ENCODE measurements at regions not wholly inside any gene's neighbourhood (a gene's known extent, or its start where the extent isn't known, plus 50 kb on each side); places are given as distances from the start of the nearest gene placed in this dataset.

- Histone ChIP-seq H3K4me3 (ENCODE audit: low read depth, low read length) (no peak overlapping the region), H3K27ac (ENCODE audit: extremely low read depth, low read depth, low read length) (no peak overlapping the region), H3K36me3 (ENCODE audit: control insufficient read depth in 2 of 2, insufficient read depth in 1 of 2, low read length in 2 of 2) (no peaks in the 10 kb centered on the region), H3K4me1 (ENCODE audit: control insufficient read depth, insufficient read depth, low read length) (peaks cover under 1% of the 10 kb centered on the region; the same call in 1 of the 2 replicates), H3K9me3 (ENCODE audit: control insufficient read depth, insufficient read depth, low read depth, low read length) (no peaks in the 10 kb centered on the region)
- TF ChIP-seq KLF16 (tag by site-specific recombination; IDR thresholded peaks at IDR 0.05) (no peak), IKZF3 (tag by site-specific recombination; IDR thresholded peaks at IDR 0.05) (no peak), ZNF223 (tag by site-specific recombination; IDR thresholded peaks at IDR 0.05) (no peak), SETDB1 (IDR thresholded peaks at IDR 0.05; ENCODE audit: insufficient read length, low read length) (no peak), SP7 (tag by site-specific recombination; IDR thresholded peaks at IDR 0.05) (no peak), ZSCAN16 (tag by site-specific recombination; IDR thresholded peaks at IDR 0.05) (no peak), ZNF621 (tag by site-specific recombination; IDR thresholded peaks at IDR 0.05) (no peak), ZNF571 (tag by site-specific recombination; IDR thresholded peaks at IDR 0.05) (no peak), HOXD13 (CRISPR knock-in tag; IDR thresholded peaks at IDR 0.05; ENCODE audit: borderline replicate concordance) (no peak), KLF7 (tag by site-specific recombination; IDR thresholded peaks at IDR 0.05; ENCODE audit: borderline replicate concordance) (no peak), ZFHX2 (tag by site-specific recombination; conservative IDR thresholded peaks at IDR 0.05) (no peak), ZNF530 (tag by site-specific recombination; IDR thresholded peaks at IDR 0.05; ENCODE audit: low read depth) (no peak), GFI1B (tag by site-specific recombination; IDR thresholded peaks at IDR 0.05) (no peak), ZNF354C (tag by site-specific recombination; IDR thresholded peaks at IDR 0.05; ENCODE audit: borderline replicate concordance, low read depth) (no peak)
- TF ChIP-seq, protein P1, sequence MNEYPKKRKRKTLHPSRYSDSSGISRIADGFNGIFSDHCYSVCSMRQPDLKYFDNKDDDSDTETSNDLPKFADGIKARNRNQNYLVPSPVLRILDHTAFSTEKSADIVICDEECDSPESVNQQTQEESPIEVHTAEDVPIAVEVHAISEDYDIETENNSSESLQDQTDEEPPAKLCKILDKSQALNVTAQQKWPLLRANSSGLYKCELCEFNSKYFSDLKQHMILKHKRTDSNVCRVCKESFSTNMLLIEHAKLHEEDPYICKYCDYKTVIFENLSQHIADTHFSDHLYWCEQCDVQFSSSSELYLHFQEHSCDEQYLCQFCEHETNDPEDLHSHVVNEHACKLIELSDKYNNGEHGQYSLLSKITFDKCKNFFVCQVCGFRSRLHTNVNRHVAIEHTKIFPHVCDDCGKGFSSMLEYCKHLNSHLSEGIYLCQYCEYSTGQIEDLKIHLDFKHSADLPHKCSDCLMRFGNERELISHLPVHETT (tag by site-specific recombination; IDR thresholded peaks at IDR 0.05), result no peak
- TF ChIP-seq, protein P2, sequence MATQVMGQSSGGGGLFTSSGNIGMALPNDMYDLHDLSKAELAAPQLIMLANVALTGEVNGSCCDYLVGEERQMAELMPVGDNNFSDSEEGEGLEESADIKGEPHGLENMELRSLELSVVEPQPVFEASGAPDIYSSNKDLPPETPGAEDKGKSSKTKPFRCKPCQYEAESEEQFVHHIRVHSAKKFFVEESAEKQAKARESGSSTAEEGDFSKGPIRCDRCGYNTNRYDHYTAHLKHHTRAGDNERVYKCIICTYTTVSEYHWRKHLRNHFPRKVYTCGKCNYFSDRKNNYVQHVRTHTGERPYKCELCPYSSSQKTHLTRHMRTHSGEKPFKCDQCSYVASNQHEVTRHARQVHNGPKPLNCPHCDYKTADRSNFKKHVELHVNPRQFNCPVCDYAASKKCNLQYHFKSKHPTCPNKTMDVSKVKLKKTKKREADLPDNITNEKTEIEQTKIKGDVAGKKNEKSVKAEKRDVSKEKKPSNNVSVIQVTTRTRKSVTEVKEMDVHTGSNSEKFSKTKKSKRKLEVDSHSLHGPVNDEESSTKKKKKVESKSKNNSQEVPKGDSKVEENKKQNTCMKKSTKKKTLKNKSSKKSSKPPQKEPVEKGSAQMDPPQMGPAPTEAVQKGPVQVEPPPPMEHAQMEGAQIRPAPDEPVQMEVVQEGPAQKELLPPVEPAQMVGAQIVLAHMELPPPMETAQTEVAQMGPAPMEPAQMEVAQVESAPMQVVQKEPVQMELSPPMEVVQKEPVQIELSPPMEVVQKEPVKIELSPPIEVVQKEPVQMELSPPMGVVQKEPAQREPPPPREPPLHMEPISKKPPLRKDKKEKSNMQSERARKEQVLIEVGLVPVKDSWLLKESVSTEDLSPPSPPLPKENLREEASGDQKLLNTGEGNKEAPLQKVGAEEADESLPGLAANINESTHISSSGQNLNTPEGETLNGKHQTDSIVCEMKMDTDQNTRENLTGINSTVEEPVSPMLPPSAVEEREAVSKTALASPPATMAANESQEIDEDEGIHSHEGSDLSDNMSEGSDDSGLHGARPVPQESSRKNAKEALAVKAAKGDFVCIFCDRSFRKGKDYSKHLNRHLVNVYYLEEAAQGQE (tag by site-specific recombination; IDR thresholded peaks at IDR 0.05), result no peak
- TF ChIP-seq, protein P3, sequence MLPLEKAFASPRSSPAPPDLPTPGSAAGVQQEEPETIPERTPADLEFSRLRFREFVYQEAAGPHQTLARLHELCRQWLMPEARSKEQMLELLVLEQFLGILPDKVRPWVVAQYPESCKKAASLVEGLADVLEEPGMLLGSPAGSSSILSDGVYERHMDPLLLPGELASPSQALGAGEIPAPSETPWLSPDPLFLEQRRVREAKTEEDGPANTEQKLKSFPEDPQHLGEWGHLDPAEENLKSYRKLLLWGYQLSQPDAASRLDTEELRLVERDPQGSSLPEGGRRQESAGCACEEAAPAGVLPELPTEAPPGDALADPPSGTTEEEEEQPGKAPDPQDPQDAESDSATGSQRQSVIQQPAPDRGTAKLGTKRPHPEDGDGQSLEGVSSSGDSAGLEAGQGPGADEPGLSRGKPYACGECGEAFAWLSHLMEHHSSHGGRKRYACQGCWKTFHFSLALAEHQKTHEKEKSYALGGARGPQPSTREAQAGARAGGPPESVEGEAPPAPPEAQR (tag by site-specific recombination; IDR thresholded peaks at IDR 0.05), result no peak
- TF ChIP-seq, protein P4, sequence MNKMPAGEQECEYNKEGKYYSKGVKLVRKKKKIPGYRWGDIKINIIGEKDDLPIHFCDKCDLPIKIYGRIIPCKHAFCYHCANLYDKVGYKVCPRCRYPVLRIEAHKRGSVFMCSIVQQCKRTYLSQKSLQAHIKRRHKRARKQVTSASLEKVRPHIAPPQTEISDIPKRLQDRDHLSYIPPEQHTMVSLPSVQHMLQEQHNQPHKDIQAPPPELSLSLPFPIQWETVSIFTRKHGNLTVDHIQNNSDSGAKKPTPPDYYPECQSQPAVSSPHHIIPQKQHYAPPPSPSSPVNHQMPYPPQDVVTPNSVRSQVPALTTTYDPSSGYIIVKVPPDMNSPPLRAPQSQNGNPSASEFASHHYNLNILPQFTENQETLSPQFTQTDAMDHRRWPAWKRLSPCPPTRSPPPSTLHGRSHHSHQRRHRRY (tag by site-specific recombination; IDR thresholded peaks at IDR 0.05), result no peak
- POLR2A ChIA-PET, result no interaction called here
- CTCF ChIA-PET, result no interaction called here
These were observed 67.8 kb downstream of the TMEM100 start for GRCh38 chr17:55654821-55655220.

DNA sequence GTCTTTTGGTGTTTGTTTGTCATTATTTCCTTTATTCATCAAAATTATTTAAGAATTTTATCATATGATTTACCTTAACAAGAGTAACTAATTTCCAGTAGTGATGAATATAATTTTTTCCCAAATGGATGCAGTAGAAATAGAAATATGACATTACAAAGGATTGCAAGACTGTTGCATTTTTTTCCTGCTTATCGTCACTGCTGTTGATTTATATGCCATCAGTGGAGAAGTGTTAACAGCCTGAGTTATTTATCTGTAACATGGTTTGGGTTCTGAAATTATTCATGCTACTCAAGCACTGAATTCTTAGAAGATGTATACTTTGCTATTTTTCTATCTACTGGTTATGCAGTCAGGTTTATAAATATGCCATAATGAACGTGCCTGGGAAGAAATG lies 68.6 kb downstream of the TMEM100 start:
- TF ChIP-seq ZNF792 (tag by site-specific recombination; IDR thresholded peaks at IDR 0.05) (no peak), ZFP41 (tag by site-specific recombination; IDR thresholded peaks at IDR 0.05; ENCODE audit: borderline replicate concordance) (no peak), ZNF626 (tag by site-specific recombination; IDR thresholded peaks at IDR 0.05) (no peak), ZSCAN23 (tag by site-specific recombination; IDR thresholded peaks at IDR 0.05) (no peak), ZNF433 (tag by site-specific recombination; IDR thresholded peaks at IDR 0.05; ENCODE audit: low read depth) (no peak), ZNF521 (tag by site-specific recombination; IDR thresholded peaks at IDR 0.05) (no peak), ZNF292 (tag by site-specific recombination; IDR thresholded peaks at IDR 0.05; ENCODE audit: borderline replicate concordance, low read depth) (no peak)
- Histone ChIP-seq H3K4me3 (ENCODE audit: low read depth, low read length) (no peak overlapping the region), H3K4me1 (ENCODE audit: control insufficient read depth, insufficient read depth, low read length) (no peaks in the 10 kb centered on the region), H3K27ac (ENCODE audit: extremely low read depth, low read depth, low read length) (no peak overlapping the region), H3K36me3 (ENCODE audit: control insufficient read depth in 2 of 2, insufficient read depth in 1 of 2, low read length in 2 of 2) (no peaks in the 10 kb centered on the region), H3K9me3 (ENCODE audit: control insufficient read depth, insufficient read depth, low read depth, low read length) (no peaks in the 10 kb centered on the region)
- CTCF ChIA-PET, result no interaction called here
- POLR2A ChIA-PET, result no interaction called here

All from HEK293 (cell line).